ENCODE measurements at regions not wholly inside any gene's neighbourhood (a gene's known extent, or its start where the extent isn't known, plus 50 kb on each side); places are given as distances from the start of the nearest gene placed in this dataset.
"Not testable (repeated sequence)": the region's sequence is repeated elsewhere in the genome, so short reads cannot be mapped to it uniquely, and the experiment has no call there.

GRCh38 chrX:85765651-85766050 is 281.7 kb downstream of the CHM start (continued):
- TF ChIP-seq, protein P1, sequence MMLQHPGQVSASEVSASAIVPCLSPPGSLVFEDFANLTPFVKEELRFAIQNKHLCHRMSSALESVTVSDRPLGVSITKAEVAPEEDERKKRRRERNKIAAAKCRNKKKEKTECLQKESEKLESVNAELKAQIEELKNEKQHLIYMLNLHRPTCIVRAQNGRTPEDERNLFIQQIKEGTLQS (IDR thresholded peaks at IDR 0.05) = no peak
- TF ChIP-seq TAF1 (conservative IDR thresholded peaks at IDR 0.05) (no peak), SP1 (IDR thresholded peaks at IDR 0.05) (no peak), RXRA (IDR thresholded peaks at IDR 0.05) (no peak), NR2F2 (IDR thresholded peaks at IDR 0.05) (no peak), EGR1 (IDR thresholded peaks at IDR 0.05; ENCODE audit: low read depth in 2 of 2) (no peak)

DNA sequence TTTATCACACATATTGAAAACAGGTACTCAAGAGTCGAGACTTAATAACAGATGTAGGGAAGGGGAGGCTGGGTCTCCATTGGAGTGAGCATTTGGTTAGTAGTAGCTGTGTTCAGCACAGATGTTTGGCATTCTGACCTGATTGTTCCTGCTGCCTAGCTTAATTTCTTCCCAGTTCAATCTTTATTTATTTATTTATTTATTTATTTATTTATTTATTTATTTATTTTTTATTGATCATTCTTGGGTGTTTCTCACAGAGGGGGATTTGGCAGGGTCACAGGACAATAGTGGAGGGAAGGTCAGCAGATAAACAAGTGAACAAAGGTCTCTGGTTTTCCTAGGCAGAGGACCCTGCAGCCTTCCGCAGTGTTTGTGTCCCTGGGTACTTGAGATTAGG is 324.3 kb downstream of the CHM start:
- H3K27me3 ChIP-seq (ENCODE audit: control insufficient read depth in 4 of 4, insufficient read depth in 4 of 4, low read length in 3 of 4); H3K9ac ChIP-seq (ENCODE audit: low read depth in 1 of 2, low read length in 2 of 2); H3K27ac ChIP-seq (ENCODE audit: low read depth in 1 of 2, low read length in 2 of 2); DNase-seq (ENCODE audit: low spot score); H3K4me3 ChIP-seq (ENCODE audit: low read depth in 1 of 3, low read length in 3 of 3); H3K4me1 ChIP-seq (ENCODE audit: control insufficient read depth in 4 of 4, insufficient read depth in 4 of 4, low read length in 3 of 4); H3K36me3 ChIP-seq (ENCODE audit: control insufficient read depth in 4 of 4, insufficient read depth in 3 of 4, low read depth in 1 of 4, low read length in 3 of 4); H3K9me3 ChIP-seq (ENCODE audit: control insufficient read depth in 4 of 4, low read length in 3 of 4): not testable (repeated sequence)
- 88% methylated on average over 1 of the region's 2 CpGs for WGBS

- not testable (repeated sequence) for H3K27ac ChIP-seq (ENCODE audit: low read depth in 1 of 2, low read length in 2 of 2); H3K9ac ChIP-seq (ENCODE audit: low read depth in 1 of 2, low read length in 2 of 2); H3K36me3 ChIP-seq (ENCODE audit: control insufficient read depth in 4 of 4, insufficient read depth in 3 of 4, low read depth in 1 of 4, low read length in 3 of 4); H3K27me3 ChIP-seq (ENCODE audit: control insufficient read depth in 4 of 4, insufficient read depth in 4 of 4, low read length in 3 of 4); H3K4me3 ChIP-seq (ENCODE audit: low read depth in 1 of 3, low read length in 3 of 3); H3K4me1 ChIP-seq (ENCODE audit: control insufficient read depth in 4 of 4, insufficient read depth in 4 of 4, low read length in 3 of 4); DNase-seq (ENCODE audit: low spot score); H3K9me3 ChIP-seq (ENCODE audit: control insufficient read depth in 4 of 4, low read length in 3 of 4)
- 89% methylated on average over 1 of the region's 1 CpG for WGBS
These were observed 323.8 kb upstream of the POF1B start for GRCh38 chrX:85703233-85703632.

GRCh38 chrX:85698921-85699320 is 319.5 kb upstream of the POF1B start:
- Histone ChIP-seq H3K27me3 (ENCODE audit: control insufficient read depth in 4 of 4, insufficient read depth in 4 of 4, low read length in 3 of 4) (no peaks in the 10 kb centered on the region), H3K4me3 (ENCODE audit: low read depth in 1 of 3, low read length in 3 of 3) (no peak overlapping the region), H3K36me3 (ENCODE audit: control insufficient read depth in 4 of 4, insufficient read depth in 3 of 4, low read depth in 1 of 4, low read length in 3 of 4) (no peaks in the 10 kb centered on the region), H3K9me3 (ENCODE audit: control insufficient read depth in 4 of 4, low read length in 3 of 4) (peaks cover 0 to 2% (median 0%) of the 10 kb centered on the region in 4 donors), H3K27ac (ENCODE audit: low read depth in 1 of 2, low read length in 2 of 2) (no peak overlapping the region), H3K9ac (ENCODE audit: low read depth in 1 of 2, low read length in 2 of 2) (no peak overlapping the region), H3K4me1 (ENCODE audit: control insufficient read depth in 4 of 4, insufficient read depth in 4 of 4, low read length in 3 of 4) (no peaks in the 10 kb centered on the region)
- DNase-seq (ENCODE audit: low spot score) = no peak
- TF ChIP-seq YY1 (IDR thresholded peaks at IDR 0.05) = no peak
- TF ChIP-seq, protein P1 (IDR thresholded peaks at IDR 0.05) = no peak
- no peak for TF ChIP-seq NR2F2 (IDR thresholded peaks at IDR 0.05)
- no peak for TF ChIP-seq EGR1 (IDR thresholded peaks at IDR 0.05; ENCODE audit: low read depth in 2 of 2)
- no peak for TF ChIP-seq JUND (IDR thresholded peaks at IDR 0.05)
- no peak for TF ChIP-seq RXRA (IDR thresholded peaks at IDR 0.05)
- TF ChIP-seq REST (IDR thresholded peaks at IDR 0.05) = no peak
- TF ChIP-seq FOXA1 (IDR thresholded peaks at IDR 0.05) = no peak
- TF ChIP-seq HNF4A (conservative IDR thresholded peaks at IDR 0.05) = no peak
- TF ChIP-seq RAD21 (IDR thresholded peaks at IDR 0.05) = no peak
- no peak for TF ChIP-seq TAF1 (conservative IDR thresholded peaks at IDR 0.05)
- 65% methylated on average over 5 of the region's 5 CpGs for WGBS

Measured in liver (tissue), 7 donors.